K562 (cell line): ENCODE measurements at regions not wholly inside any gene's neighbourhood (a gene's known extent, or its start where the extent isn't known, plus 50 kb on each side); places are given as distances from the start of the nearest gene placed in this dataset.

ENCODE experiments used
- CEBPB ChIP-seq: fragments of 450-650 bp; IDR thresholded peaks from 2 replicates; pipeline ENCODE4 v1.6.1; 2016; ENCODE audit warnings: missing genetic modification characterization, missing compliant biosample characterization
- ETV1 ChIP-seq: fragments of 450-650 bp; conservative IDR thresholded peaks from 2 replicates; pipeline ENCODE4 v1.6.1; 2016; ENCODE audit warnings: missing genetic modification characterization, control low read depth, low read depth, missing compliant biosample characterization
- GABPB2 ChIP-seq: fragments of 250-450 bp; sonication (Bioruptor Pico); conservative IDR thresholded peaks from 2 replicates; pipeline ENCODE4 v1.5.1; 2021; ENCODE audit warnings: mild to moderate bottlenecking
- GTF2F1 ChIP-seq: IDR thresholded peaks from 2 replicates; pipeline ENCODE4 v1.6.1; 2011; ENCODE audit warnings: low read depth, low read length, improper control_type of control experiment
- KLF10 ChIP-seq: fragments of 250-450 bp; sonication (Bioruptor Pico); IDR thresholded peaks from 2 replicates; pipeline ENCODE4 v1.6.1; 2021; ENCODE audit warnings: matching md5 sums
- NR2F6 ChIP-seq: fragments of 450-650 bp; formaldehyde crosslinking; IDR thresholded peaks from 2 replicates; pipeline ENCODE4 v1.4.0; 2020; ENCODE audit warnings: mild to moderate bottlenecking
- PRMT5 ChIP-seq: sonication (generic); formaldehyde crosslinking; IDR thresholded peaks from 2 replicates; pipeline ENCODE4 v1.5.0; 2020; ENCODE audit warnings: missing genetic modification reagents
- RBM14 ChIP-seq: fragments of 200-400 bp; formaldehyde crosslinking; IDR thresholded peaks from 2 replicates; pipeline ENCODE4 v1.6.1; 2018; ENCODE audit warnings: low read depth, mild to moderate bottlenecking, low read length, moderate library complexity, borderline replicate concordance; ENCODE audit not compliant: insufficient read depth
- SAP30 ChIP-seq: fragments of 200-600 bp; sonication (generic); IDR thresholded peaks from 2 replicates; pipeline ENCODE4 v1.6.1; 2012; ENCODE audit warnings: borderline replicate concordance, low read depth, mild to moderate bottlenecking, moderate library complexity, low read length, control low read depth, inconsistent platforms; ENCODE audit not compliant: insufficient read depth, poor library complexity, severe bottlenecking
- SRSF9 ChIP-seq: fragments of 200-400 bp; formaldehyde crosslinking; IDR thresholded peaks from 2 replicates; pipeline ENCODE4 v1.6.1; 2017; ENCODE audit warnings: low read depth, low read length, borderline replicate concordance
- STAT5A ChIP-seq: IDR thresholded peaks from 2 replicates; pipeline ENCODE4 v1.6.1; 2012; ENCODE audit warnings: low read length, inconsistent platforms, borderline replicate concordance
- TAL1 ChIP-seq: fragments of 450-650 bp; IDR thresholded peaks from 2 replicates; pipeline ENCODE4 v1.6.1; 2016; ENCODE audit warnings: mild to moderate bottlenecking
- TGIF2 ChIP-seq: sonication (generic); formaldehyde crosslinking; IDR thresholded peaks from 2 replicates; pipeline ENCODE4 v1.8.1; 2022; ENCODE audit warnings: mild to moderate bottlenecking, missing genetic modification reagents, moderate library complexity
- XRCC5 ChIP-seq: fragments of 200-400 bp; formaldehyde crosslinking; IDR thresholded peaks from 2 replicates; pipeline ENCODE4 v1.6.1; 2017; ENCODE audit warnings: low read depth, mild to moderate bottlenecking, low read length
- ZBTB7A ChIP-seq: IDR thresholded peaks from 2 replicates; pipeline ENCODE4 v1.6.1; 2011; ENCODE audit warnings: low read depth, mild to moderate bottlenecking, low read length, moderate library complexity, borderline replicate concordance; ENCODE audit not compliant: control insufficient read depth
- ZNF384 ChIP-seq: IDR thresholded peaks from 2 replicates; pipeline ENCODE4 v1.6.1; 2012; ENCODE audit warnings: low read depth, low read length, improper control_type of control experiment
- ZNF57 ChIP-seq: fragments of 450-650 bp; formaldehyde crosslinking; IDR thresholded peaks from 2 replicates; pipeline ENCODE4 v1.4.0; 2020; ENCODE audit warnings: mild to moderate bottlenecking, moderate library complexity
- ZNF699 ChIP-seq: fragments of 250-450 bp; sonication (Bioruptor Pico); IDR thresholded peaks from 2 replicates; pipeline ENCODE4 v1.8.0; 2021; ENCODE audit warnings: mild to moderate bottlenecking, moderate library complexity; ENCODE audit not compliant: insufficient replicate concordance
- ZNF766 ChIP-seq: fragments of 200-800 bp; sonication (Bioruptor generic); conservative IDR thresholded peaks from 2 replicates; pipeline ENCODE4 v1.6.1; 2016; ENCODE audit warnings: missing genetic modification characterization, missing compliant biosample characterization
- TF ChIP-seq, protein P1 (sequence below): fragments of 250-450 bp; sonication (Bioruptor Pico); IDR thresholded peaks from 2 replicates; pipeline ENCODE4 v1.8.0; 2021; ENCODE audit warnings: mild to moderate bottlenecking, moderate library complexity
- TF ChIP-seq, protein P2 (sequence below): fragments of 250-450 bp; sonication (Bioruptor Pico); IDR thresholded peaks from 2 replicates; pipeline ENCODE4 v1.4.0; 2020; ENCODE audit warnings: mild to moderate bottlenecking, moderate library complexity
- TF ChIP-seq, protein P3 (sequence below): fragments of 450-650 bp; IDR thresholded peaks from 2 replicates; pipeline ENCODE4 v1.6.1; 2017; ENCODE audit warnings: mild to moderate bottlenecking, moderate library complexity

DNA sequence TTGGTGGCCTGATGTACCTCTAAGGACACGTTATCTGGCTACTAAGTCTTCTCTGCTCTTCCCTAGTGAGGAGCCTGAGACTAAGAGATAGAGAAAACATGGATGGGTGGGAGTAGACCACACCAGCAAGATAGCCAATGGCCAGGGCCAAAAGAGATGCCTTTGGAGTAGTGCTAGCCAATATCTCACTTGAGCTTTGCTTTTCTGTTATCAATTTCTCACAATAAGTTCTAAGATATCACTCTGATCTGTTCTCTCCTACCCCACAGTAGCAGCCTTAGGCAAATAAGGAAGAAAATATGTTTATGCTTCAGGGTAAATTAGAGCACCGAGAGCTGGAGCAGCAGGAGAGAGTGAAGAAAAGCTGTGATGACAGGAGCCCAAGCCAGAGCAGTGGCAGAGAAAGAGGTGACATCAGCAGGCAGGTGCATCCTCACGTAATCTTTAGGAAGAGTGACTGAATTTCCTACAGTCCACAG is 343.9 kb upstream of the NOCT start (continued):
- TF ChIP-seq NR2F6 (CRISPR knock-in tag) (no peak), TAL1 (peak; percentile 96), ZNF699 (CRISPR knock-in tag) (no peak), ZNF766 (no peak), GABPB2 (CRISPR knock-in tag) (no peak), ETV1 (tag) (no peak), SRSF9 (no peak), ZBTB7A (no peak), CEBPB (tag) (no peak), RBM14 (no peak), XRCC5 (no peak), GTF2F1 (no peak), ZNF57 (no peak), TGIF2 (CRISPR knock-in tag) (no peak), PRMT5 (no peak), KLF10 (CRISPR knock-in tag) (no peak), ZNF384 (no peak), STAT5A (peak; percentile 87), SAP30 (no peak)
- TF ChIP-seq, protein P1, sequence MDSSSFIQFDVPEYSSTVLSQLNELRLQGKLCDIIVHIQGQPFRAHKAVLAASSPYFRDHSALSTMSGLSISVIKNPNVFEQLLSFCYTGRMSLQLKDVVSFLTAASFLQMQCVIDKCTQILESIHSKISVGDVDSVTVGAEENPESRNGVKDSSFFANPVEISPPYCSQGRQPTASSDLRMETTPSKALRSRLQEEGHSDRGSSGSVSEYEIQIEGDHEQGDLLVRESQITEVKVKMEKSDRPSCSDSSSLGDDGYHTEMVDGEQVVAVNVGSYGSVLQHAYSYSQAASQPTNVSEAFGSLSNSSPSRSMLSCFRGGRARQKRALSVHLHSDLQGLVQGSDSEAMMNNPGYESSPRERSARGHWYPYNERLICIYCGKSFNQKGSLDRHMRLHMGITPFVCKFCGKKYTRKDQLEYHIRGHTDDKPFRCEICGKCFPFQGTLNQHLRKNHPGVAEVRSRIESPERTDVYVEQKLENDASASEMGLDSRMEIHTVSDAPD (CRISPR knock-in tag): no peak
- TF ChIP-seq, protein P2, sequence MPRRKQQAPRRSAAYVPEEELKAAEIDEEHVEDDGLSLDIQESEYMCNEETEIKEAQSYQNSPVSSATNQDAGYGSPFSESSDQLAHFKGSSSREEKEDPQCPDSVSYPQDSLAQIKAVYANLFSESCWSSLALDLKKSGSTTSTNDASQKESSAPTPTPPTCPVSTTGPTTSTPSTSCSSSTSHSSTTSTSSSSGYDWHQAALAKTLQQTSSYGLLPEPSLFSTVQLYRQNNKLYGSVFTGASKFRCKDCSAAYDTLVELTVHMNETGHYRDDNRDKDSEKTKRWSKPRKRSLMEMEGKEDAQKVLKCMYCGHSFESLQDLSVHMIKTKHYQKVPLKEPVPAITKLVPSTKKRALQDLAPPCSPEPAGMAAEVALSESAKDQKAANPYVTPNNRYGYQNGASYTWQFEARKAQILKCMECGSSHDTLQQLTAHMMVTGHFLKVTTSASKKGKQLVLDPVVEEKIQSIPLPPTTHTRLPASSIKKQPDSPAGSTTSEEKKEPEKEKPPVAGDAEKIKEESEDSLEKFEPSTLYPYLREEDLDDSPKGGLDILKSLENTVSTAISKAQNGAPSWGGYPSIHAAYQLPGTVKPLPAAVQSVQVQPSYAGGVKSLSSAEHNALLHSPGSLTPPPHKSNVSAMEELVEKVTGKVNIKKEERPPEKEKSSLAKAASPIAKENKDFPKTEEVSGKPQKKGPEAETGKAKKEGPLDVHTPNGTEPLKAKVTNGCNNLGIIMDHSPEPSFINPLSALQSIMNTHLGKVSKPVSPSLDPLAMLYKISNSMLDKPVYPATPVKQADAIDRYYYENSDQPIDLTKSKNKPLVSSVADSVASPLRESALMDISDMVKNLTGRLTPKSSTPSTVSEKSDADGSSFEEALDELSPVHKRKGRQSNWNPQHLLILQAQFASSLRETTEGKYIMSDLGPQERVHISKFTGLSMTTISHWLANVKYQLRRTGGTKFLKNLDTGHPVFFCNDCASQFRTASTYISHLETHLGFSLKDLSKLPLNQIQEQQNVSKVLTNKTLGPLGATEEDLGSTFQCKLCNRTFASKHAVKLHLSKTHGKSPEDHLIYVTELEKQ (CRISPR knock-in tag): no peak
- TF ChIP-seq, protein P3, sequence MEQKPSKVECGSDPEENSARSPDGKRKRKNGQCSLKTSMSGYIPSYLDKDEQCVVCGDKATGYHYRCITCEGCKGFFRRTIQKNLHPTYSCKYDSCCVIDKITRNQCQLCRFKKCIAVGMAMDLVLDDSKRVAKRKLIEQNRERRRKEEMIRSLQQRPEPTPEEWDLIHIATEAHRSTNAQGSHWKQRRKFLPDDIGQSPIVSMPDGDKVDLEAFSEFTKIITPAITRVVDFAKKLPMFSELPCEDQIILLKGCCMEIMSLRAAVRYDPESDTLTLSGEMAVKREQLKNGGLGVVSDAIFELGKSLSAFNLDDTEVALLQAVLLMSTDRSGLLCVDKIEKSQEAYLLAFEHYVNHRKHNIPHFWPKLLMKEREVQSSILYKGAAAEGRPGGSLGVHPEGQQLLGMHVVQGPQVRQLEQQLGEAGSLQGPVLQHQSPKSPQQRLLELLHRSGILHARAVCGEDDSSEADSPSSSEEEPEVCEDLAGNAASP: no peak
